ENCODE measurements at regions not wholly inside any gene's neighbourhood (a gene's known extent, or its start where the extent isn't known, plus 50 kb on each side); places are given as distances from the start of the nearest gene placed in this dataset.
"Not testable (repeated sequence)": the region's sequence is repeated elsewhere in the genome, so short reads cannot be mapped to it uniquely, and the experiment has no call there.

- Mint-ChIP-seq H3K4me1 (no peaks in the 10 kb centered on the region), H3K9me3 (peaks cover 0 to 3% of the 10 kb centered on the region in 2 donors), H3K36me3 (no peaks in the 10 kb centered on the region), H3K27me3 (peaks cover 0 to 4% of the 10 kb centered on the region in 2 donors), H3K27ac (no peak overlapping the region), H3K4me3 (no peak overlapping the region)
- ATAC-seq (replicated peaks) (no peak), DNase-seq (no peak)
Measured at GRCh38 chr10:52368725-52369124, 54.6 kb downstream of the DKK1 start.

- not testable (repeated sequence) for H3K9me3 Mint-ChIP-seq; DNase-seq; ATAC-seq (replicated peaks); H3K36me3 Mint-ChIP-seq; H3K4me3 Mint-ChIP-seq; H3K4me1 Mint-ChIP-seq; H3K27ac Mint-ChIP-seq; H3K27me3 Mint-ChIP-seq
Measured at GRCh38 chr10:52374207-52374606, 60.1 kb downstream of the DKK1 start.

GRCh38 chr10:52376694-52377354, 62.7 kb downstream of the DKK1 start:
- no peaks in the 10 kb centered on the region for H3K4me1 Mint-ChIP-seq
- no peaks in the 10 kb centered on the region for H3K36me3 Mint-ChIP-seq
- H3K27me3 Mint-ChIP-seq, result no peaks in the 10 kb centered on the region
- ATAC-seq (replicated peaks), result no peak
- DNase-seq, result no peak
- H3K27ac Mint-ChIP-seq, result no peak overlapping the region
- peaks cover 3% of the 10 kb centered on the region in 2 donors for H3K9me3 Mint-ChIP-seq
- no peak overlapping the region for H3K4me3 Mint-ChIP-seq

GRCh38 chr10:52378124-52378523, 64.0 kb downstream of the DKK1 start:
- Mint-ChIP-seq H3K9me3 (peaks cover 3% of the 10 kb centered on the region in 2 donors), H3K27me3 (no peaks in the 10 kb centered on the region), H3K4me3 (no peak overlapping the region), H3K27ac (no peak overlapping the region), H3K36me3 (no peaks in the 10 kb centered on the region), H3K4me1 (no peaks in the 10 kb centered on the region)
- DNase-seq (no peak), ATAC-seq (replicated peaks) (no peak)

- DNase-seq (no peak), ATAC-seq (replicated peaks) (no peak)
- H3K27ac Mint-ChIP-seq, result no peak overlapping the region
- no peaks in the 10 kb centered on the region for H3K27me3 Mint-ChIP-seq
- H3K36me3 Mint-ChIP-seq, result no peaks in the 10 kb centered on the region
- no peaks in the 10 kb centered on the region for H3K4me1 Mint-ChIP-seq
- H3K4me3 Mint-ChIP-seq, result no peak overlapping the region
- peaks cover 3% of the 10 kb centered on the region in 2 donors for H3K9me3 Mint-ChIP-seq
Measured at GRCh38 chr10:52379287-52379686, 65.2 kb downstream of the DKK1 start.

GRCh38 chr10:52383088-52383487, 69.0 kb downstream of the DKK1 start:
- H3K27ac Mint-ChIP-seq, result no peak overlapping the region
- H3K4me1 Mint-ChIP-seq, result no peaks in the 10 kb centered on the region
- H3K4me3 Mint-ChIP-seq, result no peak overlapping the region

GRCh38 chr10:52387744-52388143, 73.7 kb downstream of the DKK1 start:
- no peak for DNase-seq
- no peak for ATAC-seq (replicated peaks)
- no peaks in the 10 kb centered on the region for H3K27me3 Mint-ChIP-seq
- no peak overlapping the region for H3K4me3 Mint-ChIP-seq
- no peak overlapping the region for H3K27ac Mint-ChIP-seq
- peaks cover 0 to 2% of the 10 kb centered on the region in 2 donors for H3K4me1 Mint-ChIP-seq
- no peaks in the 10 kb centered on the region for H3K9me3 Mint-ChIP-seq
- H3K36me3 Mint-ChIP-seq, result no peaks in the 10 kb centered on the region

More at GRCh38 chr10:52383088-52383487, 69.0 kb downstream of the DKK1 start:
- H3K27me3 Mint-ChIP-seq, result no peaks in the 10 kb centered on the region
- no peak for DNase-seq
- H3K9me3 Mint-ChIP-seq, result no peaks in the 10 kb centered on the region
- H3K36me3 Mint-ChIP-seq, result no peaks in the 10 kb centered on the region
- no peak for ATAC-seq (replicated peaks)

- no peak overlapping the region for H3K4me3 Mint-ChIP-seq
- no peaks in the 10 kb centered on the region for H3K36me3 Mint-ChIP-seq
- no peaks in the 10 kb centered on the region for H3K9me3 Mint-ChIP-seq
- DNase-seq, result no peak
- peaks cover 0 to 2% of the 10 kb centered on the region in 2 donors for H3K4me1 Mint-ChIP-seq
- H3K27me3 Mint-ChIP-seq, result no peaks in the 10 kb centered on the region
- no peak for ATAC-seq (replicated peaks)
- no peak overlapping the region for H3K27ac Mint-ChIP-seq
Measured at GRCh38 chr10:52390388-52390787, 76.3 kb downstream of the DKK1 start.

- Mint-ChIP-seq H3K36me3 (no peaks in the 10 kb centered on the region), H3K4me1 (peaks cover 0 to 2% of the 10 kb centered on the region in 2 donors), H3K27me3 (no peaks in the 10 kb centered on the region), H3K9me3 (no peaks in the 10 kb centered on the region), H3K4me3 (no peak overlapping the region), H3K27ac (no peak overlapping the region)
- no peak for DNase-seq
- no peak for ATAC-seq (replicated peaks)
Measured at GRCh38 chr10:52391927-52392602, 78.0 kb downstream of the DKK1 start.

- Mint-ChIP-seq H3K27me3 (no peaks in the 10 kb centered on the region), H3K27ac (no peak overlapping the region), H3K4me1 (peaks cover 0 to 2% of the 10 kb centered on the region in 2 donors), H3K4me3 (no peak overlapping the region), H3K9me3 (no peaks in the 10 kb centered on the region), H3K36me3 (no peaks in the 10 kb centered on the region)
- ATAC-seq (replicated peaks) (no peak), DNase-seq (no peak)
Measured at GRCh38 chr10:52394246-52394645, 80.2 kb downstream of the DKK1 start.

GRCh38 chr10:52400562-52400961, 86.5 kb downstream of the DKK1 start:
- Mint-ChIP-seq H3K27me3 (no peaks in the 10 kb centered on the region), H3K36me3 (no peaks in the 10 kb centered on the region), H3K4me3 (no peak overlapping the region), H3K27ac (no peak overlapping the region), H3K9me3 (peaks cover 11 to 14% of the 10 kb centered on the region in 2 donors), H3K4me1 (no peaks in the 10 kb centered on the region)
- no peak for ATAC-seq (replicated peaks)
- DNase-seq, result no peak

GRCh38 chr10:52403801-52404200, 89.7 kb downstream of the DKK1 start:
- not testable (repeated sequence) for H3K27me3 Mint-ChIP-seq; H3K36me3 Mint-ChIP-seq; H3K27ac Mint-ChIP-seq; ATAC-seq (replicated peaks); H3K4me3 Mint-ChIP-seq; DNase-seq; H3K4me1 Mint-ChIP-seq
- H3K9me3 Mint-ChIP-seq, result peaks cover 11 to 16% of the 10 kb centered on the region in 2 donors

- no peak for ATAC-seq (replicated peaks)
- H3K4me1 Mint-ChIP-seq, result peaks cover 0 to 2% of the 10 kb centered on the region in 2 donors
- H3K27me3 Mint-ChIP-seq, result peaks cover 0 to 6% of the 10 kb centered on the region in 2 donors
Measured at GRCh38 chr10:52409195-52409594, 95.1 kb downstream of the DKK1 start.

GRCh38 chr10:52409928-52410327, 95.8 kb downstream of the DKK1 start:
- H3K36me3 Mint-ChIP-seq, result no peaks in the 10 kb centered on the region
- H3K27ac Mint-ChIP-seq, result no peak overlapping the region
- peaks cover 0 to 2% of the 10 kb centered on the region in 2 donors for H3K9me3 Mint-ChIP-seq
- no peak overlapping the region for H3K4me3 Mint-ChIP-seq
- peaks cover 0 to 6% of the 10 kb centered on the region in 2 donors for H3K27me3 Mint-ChIP-seq
- ATAC-seq (replicated peaks) (no peak), DNase-seq (no peak)
- H3K4me1 Mint-ChIP-seq, result peaks cover 0 to 2% of the 10 kb centered on the region in 2 donors

More at GRCh38 chr10:52409195-52409594, 95.1 kb downstream of the DKK1 start:
- Mint-ChIP-seq H3K27ac (no peak overlapping the region), H3K36me3 (no peaks in the 10 kb centered on the region), H3K4me3 (no peak overlapping the region), H3K9me3 (peaks cover 0 to 4% of the 10 kb centered on the region in 2 donors)
- no peak for DNase-seq

GRCh38 chr10:52410916-52411315, 96.8 kb downstream of the DKK1 start:
- no peak overlapping the region for H3K4me3 Mint-ChIP-seq
- H3K36me3 Mint-ChIP-seq, result no peaks in the 10 kb centered on the region

More at GRCh38 chr10:52410916-52411315, 96.8 kb downstream of the DKK1 start:
- DNase-seq, result no peak
- peaks cover 0 to 2% of the 10 kb centered on the region in 2 donors for H3K9me3 Mint-ChIP-seq
- no peak for ATAC-seq (replicated peaks)
- H3K27ac Mint-ChIP-seq, result no peak overlapping the region
- peaks cover 0 to 6% of the 10 kb centered on the region in 2 donors for H3K27me3 Mint-ChIP-seq
- peaks cover 0 to 2% of the 10 kb centered on the region in 2 donors for H3K4me1 Mint-ChIP-seq
